Ammon's horn (tissue), 1 donor: ENCODE measurements at regions not wholly inside any gene's neighbourhood (a gene's known extent, or its start where the extent isn't known, plus 50 kb on each side); places are given as distances from the start of the nearest gene placed in this dataset.

Experiments
- DNase-seq: peaks from one replicate; pipeline ENCODE4 v3.0.0-alpha.2; 2016; ENCODE audit warnings: low spot score

DNA sequence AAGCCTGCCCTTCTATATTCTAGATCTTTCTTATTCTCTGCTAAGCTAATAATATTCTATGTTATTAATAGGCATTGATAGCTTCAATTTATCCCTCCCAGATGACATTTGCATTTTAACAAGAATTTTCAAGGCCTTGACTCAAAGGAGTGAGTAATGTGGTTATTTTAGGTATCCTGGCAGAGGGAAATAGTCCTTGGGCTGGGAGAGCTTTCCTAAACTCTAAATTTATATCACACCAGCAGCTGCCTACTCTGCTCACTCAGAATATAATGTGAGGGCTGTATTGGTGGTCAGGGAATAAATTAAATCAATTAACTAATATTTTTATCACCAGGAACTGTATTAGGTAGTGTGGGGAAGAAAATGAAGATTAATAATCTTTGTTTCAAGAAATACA is 74.8 kb upstream of the ADAM23 start:
- DNase-seq: peak; percentile 7

DNA sequence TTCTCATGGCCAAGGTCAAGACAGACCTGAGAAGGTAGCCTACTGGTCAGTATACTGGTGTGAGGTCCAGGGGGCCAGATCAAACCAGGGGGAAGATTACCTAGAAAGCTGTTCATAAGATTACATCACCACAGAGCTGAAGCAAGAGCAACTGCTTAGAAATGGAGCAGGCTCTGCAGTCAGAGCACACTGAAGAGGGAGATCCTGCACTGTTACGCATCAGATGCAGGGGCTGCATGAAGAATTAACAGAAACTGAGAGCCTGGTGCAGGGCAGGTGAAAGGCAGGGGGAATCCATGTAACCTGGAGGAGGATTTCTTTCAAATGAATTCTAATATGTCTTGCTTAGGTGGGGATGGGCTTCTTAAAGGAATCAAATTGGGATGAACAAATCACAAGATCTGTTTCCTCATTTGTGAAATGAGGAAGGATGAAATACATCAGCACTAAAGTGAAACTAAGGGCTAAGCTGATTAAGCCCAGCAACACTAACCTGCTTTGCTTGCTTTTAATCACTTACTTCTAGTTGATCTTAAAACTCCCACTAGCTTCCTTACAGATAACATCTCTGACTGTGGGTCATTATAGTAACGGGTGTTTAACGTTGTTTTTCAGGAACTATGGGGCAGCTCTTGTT is 74.3 kb upstream of the ADAM23 start:
- peak; percentile 38 for DNase-seq

DNA sequence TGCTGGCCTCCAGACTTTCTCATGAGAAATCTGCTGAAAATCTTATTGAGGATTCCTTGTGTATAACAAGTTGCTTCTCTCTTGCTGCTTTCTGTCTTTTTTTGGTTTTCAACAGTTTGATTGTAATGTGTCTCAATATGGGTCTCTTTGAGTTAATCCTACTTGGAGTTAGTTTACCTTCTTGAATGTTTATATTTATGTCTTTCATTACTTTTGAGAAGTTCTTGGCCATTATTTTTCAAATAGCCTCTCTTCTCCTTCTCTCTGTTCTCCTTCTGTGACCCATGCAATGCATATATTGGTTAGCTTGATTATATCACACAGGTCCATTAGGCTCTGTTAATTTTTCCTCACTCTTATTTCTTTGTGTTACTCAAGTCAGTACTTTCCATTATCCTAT is 67.4 kb upstream of the ADAM23 start:
- DNase-seq: no peak

DNA sequence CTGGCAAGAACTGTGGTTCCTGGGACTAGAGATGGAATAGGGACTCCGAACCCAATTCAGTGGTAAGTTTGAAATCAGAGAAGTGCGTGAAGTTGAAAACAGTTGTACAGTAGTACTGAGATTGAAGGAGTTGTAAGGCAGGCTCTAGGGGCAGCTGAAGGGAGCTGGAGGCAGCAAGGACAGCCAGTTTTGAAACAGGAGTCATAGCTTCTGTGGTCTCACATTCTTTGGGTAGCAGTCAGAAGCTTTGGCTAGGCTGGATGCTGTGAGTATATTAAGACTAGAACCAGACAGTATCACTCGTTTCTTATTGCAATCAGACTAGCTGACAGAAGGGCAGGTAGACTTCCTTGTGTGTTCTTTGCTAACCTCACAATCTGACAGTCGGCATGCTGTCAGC is 64.5 kb upstream of the ADAM23 start:
- no peak for DNase-seq

DNA sequence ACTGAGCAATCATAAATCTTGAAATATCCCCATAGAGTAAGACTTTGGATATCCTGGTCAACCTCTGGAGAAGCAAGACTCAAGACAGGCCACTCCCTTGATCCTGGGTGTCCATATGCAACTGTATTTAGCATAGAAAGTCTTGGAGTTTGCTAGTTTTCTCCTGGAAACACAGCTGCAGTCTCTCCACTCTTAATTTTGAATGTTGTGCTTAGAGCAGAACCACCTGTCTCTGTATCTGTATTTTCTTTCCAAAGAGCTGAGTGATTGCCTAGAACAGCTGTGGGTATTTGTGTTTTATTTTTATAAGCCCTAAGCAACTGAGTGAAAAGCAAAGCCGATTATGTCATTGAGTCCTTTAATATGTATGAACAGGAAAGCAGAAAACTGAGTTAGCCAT is 64.1 kb upstream of the ADAM23 start:
- no peak for DNase-seq

DNA sequence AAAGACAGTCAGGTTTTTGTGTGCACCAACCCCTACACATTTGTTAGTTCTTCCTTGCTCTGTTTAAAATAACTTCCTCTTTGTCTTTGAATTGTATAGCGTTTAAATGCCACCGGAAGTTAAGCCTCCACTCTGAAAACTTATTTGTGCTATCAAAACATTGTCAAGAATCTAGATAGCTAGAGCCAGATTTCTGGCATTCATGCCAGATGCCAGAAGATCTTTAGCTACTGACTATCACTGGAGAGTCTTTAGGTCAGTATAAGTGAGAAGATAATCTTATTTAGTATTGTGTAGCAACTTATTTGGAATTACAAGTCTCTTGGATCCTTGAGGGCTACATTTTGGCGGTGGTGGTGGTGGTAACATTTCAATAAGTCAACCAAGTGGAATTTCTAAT is 63.4 kb upstream of the ADAM23 start:
- DNase-seq: no peak

DNA sequence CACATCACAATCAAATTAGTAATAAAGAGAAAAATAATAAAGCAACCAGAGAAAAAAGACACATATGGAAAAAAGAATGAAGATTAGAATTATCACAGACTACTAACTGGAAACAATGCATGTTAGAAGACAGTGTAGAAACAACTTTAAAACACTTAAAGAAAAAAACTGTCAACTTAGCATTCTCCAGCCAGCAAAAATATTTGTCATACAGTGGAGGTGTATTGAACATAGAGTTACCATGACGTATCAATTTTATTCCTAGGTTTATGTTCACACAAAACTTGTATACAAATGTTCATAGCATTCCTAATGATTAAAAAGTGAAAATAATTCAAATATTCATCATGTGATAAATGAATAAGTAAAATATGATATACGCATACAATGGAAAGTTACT is 61.5 kb upstream of the ADAM23 start:
- DNase-seq: no peak

DNA sequence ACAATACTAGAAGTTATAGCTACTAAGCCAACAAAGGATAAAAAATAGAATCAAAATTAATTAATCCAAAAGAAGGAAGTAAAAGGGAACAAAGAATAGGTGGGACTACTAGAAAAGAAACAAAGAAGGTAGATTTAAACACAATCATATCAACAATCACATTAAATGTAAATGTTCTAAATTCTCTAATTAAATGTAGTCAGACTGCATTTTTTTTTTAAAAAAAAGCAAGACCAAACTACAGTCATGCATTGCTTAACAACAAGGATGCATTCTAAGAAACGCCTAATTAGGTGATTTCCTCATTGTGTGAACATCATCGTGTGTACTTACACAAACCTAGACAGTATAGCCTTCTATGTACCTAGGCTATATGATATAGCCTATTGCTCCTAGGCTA is 59.7 kb upstream of the ADAM23 start:
- DNase-seq: no peak

DNA sequence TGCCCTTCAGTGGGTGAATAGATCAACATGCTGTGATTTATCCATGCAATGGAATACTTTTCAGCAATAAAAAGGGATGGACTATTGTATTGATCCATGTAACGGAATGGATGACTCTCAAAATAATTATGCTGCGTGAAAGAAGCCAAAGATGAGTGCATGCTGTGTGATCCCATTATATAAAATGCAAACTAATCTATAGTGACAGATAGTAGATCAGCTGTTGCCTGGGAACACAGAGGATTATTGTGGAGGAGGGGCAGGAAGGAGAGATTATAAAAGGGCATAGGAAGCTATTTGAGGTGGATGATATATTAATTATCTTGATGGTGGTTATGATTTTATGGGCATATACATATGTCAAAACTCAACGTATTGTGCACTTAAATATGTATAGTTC is 55.5 kb upstream of the ADAM23 start:
- no peak for DNase-seq

DNA sequence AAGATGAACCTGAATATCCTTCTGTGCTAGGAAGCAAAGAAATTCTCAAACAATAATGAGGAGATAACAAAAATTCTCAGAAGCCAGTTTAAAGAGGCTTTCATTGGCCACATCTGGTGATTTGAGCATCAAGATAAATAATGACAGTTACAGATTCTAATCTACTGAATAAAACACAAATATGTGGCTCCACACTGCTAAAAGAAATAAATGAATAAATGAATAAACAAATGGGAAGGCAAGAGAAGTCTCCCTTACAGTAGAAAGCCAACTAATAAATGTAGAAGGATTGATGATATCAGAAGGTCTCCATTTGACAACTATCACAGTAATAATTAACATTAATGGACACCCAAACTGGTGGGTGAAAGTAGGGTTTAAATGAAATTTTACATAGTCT is 54.6 kb upstream of the ADAM23 start:
- no peak for DNase-seq

DNA sequence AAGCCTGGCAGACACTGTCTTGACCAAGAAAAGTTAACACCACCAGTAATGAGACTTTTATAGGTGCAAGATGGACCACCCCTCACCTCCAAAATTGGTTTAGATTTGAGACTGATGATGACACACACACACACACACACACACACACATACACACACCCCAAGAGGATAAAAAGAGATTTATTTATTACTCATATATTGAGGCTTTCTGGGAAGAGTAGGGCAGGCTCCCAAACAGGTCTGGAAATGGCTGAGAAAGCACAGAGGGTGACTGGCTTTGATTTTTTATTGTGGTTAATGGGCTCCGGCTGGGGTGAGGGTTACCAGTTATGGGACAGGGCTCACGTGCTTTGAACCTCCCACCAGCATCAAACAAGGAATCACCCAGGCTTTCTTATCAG is 54.2 kb upstream of the ADAM23 start:
- DNase-seq: no peak

DNA sequence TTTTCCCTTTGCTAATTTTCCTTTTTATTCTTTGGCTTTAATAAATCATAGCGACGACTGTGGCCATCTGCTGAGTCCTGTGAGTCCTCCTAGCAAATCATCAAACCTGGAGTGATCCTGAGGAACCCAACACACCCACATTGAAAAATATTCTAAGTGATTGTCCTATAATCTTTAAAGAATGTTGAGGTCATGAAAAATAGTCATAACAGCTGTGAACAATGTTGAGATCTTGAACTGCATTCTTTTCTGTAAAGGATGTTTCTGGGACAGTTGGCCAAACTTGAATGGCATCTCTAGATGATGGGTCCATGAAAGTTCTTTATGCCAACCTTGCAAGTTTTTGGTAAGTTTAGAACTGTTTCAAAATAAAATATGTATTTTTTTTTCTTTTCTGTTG is 53.2 kb upstream of the ADAM23 start:
- DNase-seq: no peak

DNA sequence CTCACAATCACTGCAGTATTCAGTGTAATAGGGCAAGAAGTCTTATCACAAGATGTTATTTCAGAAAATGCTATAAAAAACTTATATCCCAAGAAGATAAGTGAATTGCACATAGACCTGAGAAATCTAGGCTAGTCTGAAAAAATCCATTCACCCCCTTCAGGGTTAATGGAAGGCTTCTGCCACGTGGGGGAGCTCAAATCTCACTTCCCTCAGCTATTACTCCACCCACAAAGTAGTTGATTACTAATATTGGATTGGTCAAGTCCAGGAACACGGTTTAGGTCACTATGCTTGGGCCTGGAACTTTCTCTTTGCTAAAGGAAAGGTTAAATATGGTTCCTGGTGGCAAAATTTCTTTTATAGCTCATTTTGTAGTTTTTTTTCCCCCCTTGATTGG is 51.2 kb upstream of the ADAM23 start:
- DNase-seq: no peak
